ENCODE measurements at regions not wholly inside any gene's neighbourhood (a gene's known extent, or its start where the extent isn't known, plus 50 kb on each side); places are given as distances from the start of the nearest gene placed in this dataset.

DNA sequence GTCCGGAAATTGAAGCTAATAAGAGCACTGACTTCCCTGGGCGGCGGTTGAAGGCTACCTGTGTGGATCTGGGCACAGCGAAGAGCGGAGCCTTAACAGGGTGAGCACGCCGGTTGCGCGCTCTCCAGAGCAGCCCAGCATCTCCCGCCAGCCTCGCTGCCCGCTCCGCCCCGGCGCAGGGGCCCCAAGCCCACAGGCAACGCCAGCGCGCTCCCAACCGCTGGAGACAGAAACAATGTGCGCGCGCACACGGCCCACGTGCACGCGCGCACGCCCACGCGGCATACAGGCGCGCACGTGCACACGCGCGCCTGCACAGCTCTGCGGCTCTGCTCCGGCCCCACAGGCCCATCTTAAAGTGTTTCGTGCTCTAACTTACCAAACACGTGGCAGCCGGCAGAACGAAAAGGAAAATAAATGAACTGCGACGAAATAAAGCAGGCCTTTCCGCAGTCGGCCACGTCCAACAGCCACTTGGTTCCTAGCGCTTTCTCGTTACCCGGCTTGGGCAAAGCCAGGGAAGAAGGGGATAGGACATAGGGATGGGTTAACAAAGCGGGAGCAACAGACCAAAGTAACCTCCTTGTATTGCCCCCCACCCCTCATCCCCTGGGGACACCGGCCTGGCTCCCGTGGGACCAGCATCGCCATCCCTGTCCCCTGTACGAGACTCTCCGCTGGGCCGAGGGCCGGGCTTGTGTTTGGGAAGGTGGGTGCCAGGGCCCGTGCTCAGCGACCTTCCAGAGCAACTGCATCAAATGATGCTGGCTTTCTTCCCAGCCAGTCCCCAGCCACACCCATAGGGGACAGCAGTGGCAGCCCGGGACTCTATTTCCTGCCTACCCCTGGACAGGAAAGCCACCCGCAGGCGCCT lies 203.7 kb downstream of the ABHD5 start:
- ChIA-PET POLR2A (no interaction called here), CTCF (interaction anchor here (0.6 kb wide), 1 partner anchor 1289 kb away, joined by 8 read pairs; no protein-coding TSS in a partner anchor)
- no peaks in the 10 kb centered on the region for H3K36me3 ChIP-seq (ENCODE audit: control insufficient read depth, insufficient read depth, low read length)
- H3K4me1 ChIP-seq (ENCODE audit: control insufficient read depth, insufficient read depth, low read length) = no peaks in the 10 kb centered on the region
- no peak for TF ChIP-seq TCF7L2 (IDR thresholded peaks at IDR 0.05; ENCODE audit: low read depth, low read length)
- in situ Hi-C loops (cut with HindIII; ENCODE audit: low pct_unique_long_range_greater_than_20kb, low sequenced_read_pairs) (no loop called here), intact Hi-C loops (cut with micrococcal nuclease; ENCODE audit: unreplicated experiment) (no loop called here)
- no peaks in the 10 kb centered on the region for H3K9me3 ChIP-seq (ENCODE audit: control insufficient read depth, insufficient read depth, low read depth, low read length)
- no TSS peak for BruUV-seq (replicated peaks)
- no peak overlapping the region for H3K27ac ChIP-seq (ENCODE audit: low read length)
- DNase-seq (ENCODE audit: low read depth, low spot score) (no peak), ATAC-seq (peak; percentile 96)
- peak overlapping the region; percentile 39 to 52 for H3K4me3 ChIP-seq (ENCODE audit: low read depth in 2 of 2, low read length in 2 of 2)
- H3K27me3 ChIP-seq (ENCODE audit: control insufficient read depth, insufficient read depth, low read length) = peaks cover 2% of the 10 kb centered on the region; the same call in 1 of the 2 replicates

DNA sequence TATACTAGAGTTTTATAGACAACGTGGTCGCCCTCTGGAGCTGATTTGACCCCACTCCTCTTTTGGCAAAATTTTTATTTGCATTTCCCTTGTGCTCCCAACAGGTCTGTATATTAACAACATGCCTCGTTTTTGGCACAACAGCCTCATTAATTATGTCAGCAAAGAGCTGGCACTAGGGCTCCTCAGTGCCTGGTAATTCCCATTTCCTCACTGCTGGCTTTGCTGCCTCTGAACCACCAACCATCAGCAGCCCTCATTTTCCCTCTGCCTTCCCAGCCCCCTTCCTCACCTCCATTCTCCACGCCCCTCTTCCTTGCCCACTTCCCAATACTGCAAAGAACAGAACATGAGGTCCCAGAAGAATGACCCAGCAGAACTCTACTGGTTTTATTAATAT lies 204.8 kb downstream of the ABHD5 start:
- TF ChIP-seq POLR2AphosphoS5 (IDR thresholded peaks at IDR 0.05; ENCODE audit: low read depth, low read length) = no peak
- TF ChIP-seq TCF7L2 (IDR thresholded peaks at IDR 0.05; ENCODE audit: low read depth, low read length) = no peak
- TF ChIP-seq, protein P1, sequence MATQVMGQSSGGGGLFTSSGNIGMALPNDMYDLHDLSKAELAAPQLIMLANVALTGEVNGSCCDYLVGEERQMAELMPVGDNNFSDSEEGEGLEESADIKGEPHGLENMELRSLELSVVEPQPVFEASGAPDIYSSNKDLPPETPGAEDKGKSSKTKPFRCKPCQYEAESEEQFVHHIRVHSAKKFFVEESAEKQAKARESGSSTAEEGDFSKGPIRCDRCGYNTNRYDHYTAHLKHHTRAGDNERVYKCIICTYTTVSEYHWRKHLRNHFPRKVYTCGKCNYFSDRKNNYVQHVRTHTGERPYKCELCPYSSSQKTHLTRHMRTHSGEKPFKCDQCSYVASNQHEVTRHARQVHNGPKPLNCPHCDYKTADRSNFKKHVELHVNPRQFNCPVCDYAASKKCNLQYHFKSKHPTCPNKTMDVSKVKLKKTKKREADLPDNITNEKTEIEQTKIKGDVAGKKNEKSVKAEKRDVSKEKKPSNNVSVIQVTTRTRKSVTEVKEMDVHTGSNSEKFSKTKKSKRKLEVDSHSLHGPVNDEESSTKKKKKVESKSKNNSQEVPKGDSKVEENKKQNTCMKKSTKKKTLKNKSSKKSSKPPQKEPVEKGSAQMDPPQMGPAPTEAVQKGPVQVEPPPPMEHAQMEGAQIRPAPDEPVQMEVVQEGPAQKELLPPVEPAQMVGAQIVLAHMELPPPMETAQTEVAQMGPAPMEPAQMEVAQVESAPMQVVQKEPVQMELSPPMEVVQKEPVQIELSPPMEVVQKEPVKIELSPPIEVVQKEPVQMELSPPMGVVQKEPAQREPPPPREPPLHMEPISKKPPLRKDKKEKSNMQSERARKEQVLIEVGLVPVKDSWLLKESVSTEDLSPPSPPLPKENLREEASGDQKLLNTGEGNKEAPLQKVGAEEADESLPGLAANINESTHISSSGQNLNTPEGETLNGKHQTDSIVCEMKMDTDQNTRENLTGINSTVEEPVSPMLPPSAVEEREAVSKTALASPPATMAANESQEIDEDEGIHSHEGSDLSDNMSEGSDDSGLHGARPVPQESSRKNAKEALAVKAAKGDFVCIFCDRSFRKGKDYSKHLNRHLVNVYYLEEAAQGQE (IDR thresholded peaks at IDR 0.05; ENCODE audit: insufficient read depth in 1 of 2, low read depth in 2 of 2, low read length in 1 of 2) = no peak
- no peak for TF ChIP-seq SIN3A (IDR thresholded peaks at IDR 0.05; ENCODE audit: borderline replicate concordance, insufficient read depth, low read depth, low read length)
- TF ChIP-seq, protein P2, sequence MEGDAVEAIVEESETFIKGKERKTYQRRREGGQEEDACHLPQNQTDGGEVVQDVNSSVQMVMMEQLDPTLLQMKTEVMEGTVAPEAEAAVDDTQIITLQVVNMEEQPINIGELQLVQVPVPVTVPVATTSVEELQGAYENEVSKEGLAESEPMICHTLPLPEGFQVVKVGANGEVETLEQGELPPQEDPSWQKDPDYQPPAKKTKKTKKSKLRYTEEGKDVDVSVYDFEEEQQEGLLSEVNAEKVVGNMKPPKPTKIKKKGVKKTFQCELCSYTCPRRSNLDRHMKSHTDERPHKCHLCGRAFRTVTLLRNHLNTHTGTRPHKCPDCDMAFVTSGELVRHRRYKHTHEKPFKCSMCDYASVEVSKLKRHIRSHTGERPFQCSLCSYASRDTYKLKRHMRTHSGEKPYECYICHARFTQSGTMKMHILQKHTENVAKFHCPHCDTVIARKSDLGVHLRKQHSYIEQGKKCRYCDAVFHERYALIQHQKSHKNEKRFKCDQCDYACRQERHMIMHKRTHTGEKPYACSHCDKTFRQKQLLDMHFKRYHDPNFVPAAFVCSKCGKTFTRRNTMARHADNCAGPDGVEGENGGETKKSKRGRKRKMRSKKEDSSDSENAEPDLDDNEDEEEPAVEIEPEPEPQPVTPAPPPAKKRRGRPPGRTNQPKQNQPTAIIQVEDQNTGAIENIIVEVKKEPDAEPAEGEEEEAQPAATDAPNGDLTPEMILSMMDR (IDR thresholded peaks at IDR 0.05) = no peak
- intact Hi-C loops (cut with micrococcal nuclease; ENCODE audit: unreplicated experiment) (no loop called here), in situ Hi-C loops (cut with HindIII; ENCODE audit: low pct_unique_long_range_greater_than_20kb, low sequenced_read_pairs) (no loop called here)
- H3K27ac ChIP-seq (ENCODE audit: low read length) = no peak overlapping the region
- H3K27me3 ChIP-seq (ENCODE audit: control insufficient read depth, insufficient read depth, low read length) = peaks cover 2% of the 10 kb centered on the region; the same call in 1 of the 2 replicates
- ATAC-seq (no peak), DNase-seq (ENCODE audit: low read depth, low spot score) (no peak)
- no TSS peak for BruUV-seq (replicated peaks)
- H3K9me3 ChIP-seq (ENCODE audit: control insufficient read depth, insufficient read depth, low read depth, low read length) = no peaks in the 10 kb centered on the region
- H3K4me3 ChIP-seq (ENCODE audit: low read depth in 2 of 2, low read length in 2 of 2) = no peak overlapping the region
- POLR2A ChIA-PET = no interaction called here
- H3K4me1 ChIP-seq (ENCODE audit: control insufficient read depth, insufficient read depth, low read length) = no peaks in the 10 kb centered on the region
- CTCF ChIA-PET = no interaction called here
- no peaks in the 10 kb centered on the region for H3K36me3 ChIP-seq (ENCODE audit: control insufficient read depth, insufficient read depth, low read length)

DNA sequence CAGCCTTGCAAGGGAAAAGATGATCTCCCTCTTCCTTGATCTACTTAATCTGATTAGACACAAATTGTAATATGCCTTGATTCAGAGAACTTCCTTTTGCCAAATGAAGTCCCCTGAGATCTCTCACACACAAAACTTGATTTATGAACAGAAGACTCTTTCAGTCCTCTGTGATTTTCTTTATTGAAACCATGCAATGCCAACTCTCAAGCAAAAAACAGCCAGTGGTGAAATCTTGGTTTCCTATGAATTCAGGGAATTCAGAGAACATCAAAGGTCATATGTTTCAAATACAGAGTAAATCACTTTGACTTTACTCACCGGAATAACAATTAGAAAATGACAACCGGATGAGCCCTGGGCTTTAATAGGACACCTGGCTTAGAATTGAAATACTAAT lies 211.7 kb downstream of the ABHD5 start:
- H3K36me3 ChIP-seq (ENCODE audit: control insufficient read depth, insufficient read depth, low read length) = no peaks in the 10 kb centered on the region
- CTCF ChIA-PET = no interaction called here
- ATAC-seq = no peak
- H3K4me1 ChIP-seq (ENCODE audit: control insufficient read depth, insufficient read depth, low read length) = no peaks in the 10 kb centered on the region
- in situ Hi-C loops (cut with HindIII; ENCODE audit: low pct_unique_long_range_greater_than_20kb, low sequenced_read_pairs) (no loop called here), intact Hi-C loops (cut with micrococcal nuclease; ENCODE audit: unreplicated experiment) (no loop called here)
- TF ChIP-seq SIN3A (IDR thresholded peaks at IDR 0.05; ENCODE audit: borderline replicate concordance, insufficient read depth, low read depth, low read length) (no peak), TCF7L2 (IDR thresholded peaks at IDR 0.05; ENCODE audit: low read depth, low read length) (no peak), POLR2AphosphoS5 (IDR thresholded peaks at IDR 0.05; ENCODE audit: low read depth, low read length) (no peak)
- TF ChIP-seq, protein P2 (IDR thresholded peaks at IDR 0.05) = no peak
- TF ChIP-seq, protein P1 (IDR thresholded peaks at IDR 0.05; ENCODE audit: insufficient read depth in 1 of 2, low read depth in 2 of 2, low read length in 1 of 2) = no peak
- no peak overlapping the region for H3K27ac ChIP-seq (ENCODE audit: low read length)
- H3K27me3 ChIP-seq (ENCODE audit: control insufficient read depth, insufficient read depth, low read length) = no peaks in the 10 kb centered on the region
- POLR2A ChIA-PET = no interaction called here
- DNase-seq (ENCODE audit: low read depth, low spot score) = no peak
- no peaks in the 10 kb centered on the region for H3K9me3 ChIP-seq (ENCODE audit: control insufficient read depth, insufficient read depth, low read depth, low read length)
- no peak overlapping the region for H3K4me3 ChIP-seq (ENCODE audit: low read depth in 2 of 2, low read length in 2 of 2)
- BruUV-seq (replicated peaks) = no TSS peak

Measured in Panc1 (cell line).